Ishikawa (cell line): ENCODE measurements at regions not wholly inside any gene's neighbourhood (a gene's known extent, or its start where the extent isn't known, plus 50 kb on each side); places are given as distances from the start of the nearest gene placed in this dataset.

ENCODE experiments used
- CEBPB ChIP-seq: IDR thresholded peaks from 2 replicates; pipeline ENCODE4 v1.6.1; 2012
- CREB1 ChIP-seq: IDR thresholded peaks from 2 replicates; pipeline ENCODE4 v1.6.1; 2012; ENCODE audit warnings: low read depth
- EGR1 ChIP-seq: IDR thresholded peaks from 2 replicates; pipeline ENCODE4 v1.6.1; 2012
- EP300 ChIP-seq: IDR thresholded peaks from 2 replicates; pipeline ENCODE4 v1.6.1; 2012; ENCODE audit warnings: borderline replicate concordance
- FOXM1 ChIP-seq: IDR thresholded peaks from 2 replicates; pipeline ENCODE4 v1.6.1; 2012; ENCODE audit warnings: low read depth, borderline replicate concordance
- MAX ChIP-seq: IDR thresholded peaks from 2 replicates; pipeline ENCODE4 v1.6.1; 2012
- NFIC ChIP-seq: IDR thresholded peaks from 2 replicates; pipeline ENCODE4 v1.6.1; 2012
- RAD21 ChIP-seq: IDR thresholded peaks from 2 replicates; pipeline ENCODE4 v1.6.1; 2012; ENCODE audit warnings: low read depth
- REST ChIP-seq: IDR thresholded peaks from 2 replicates; pipeline ENCODE4 v1.6.1; 2012; ENCODE audit warnings: low read depth, mild to moderate bottlenecking
- TAF1 ChIP-seq: IDR thresholded peaks from 2 replicates; pipeline ENCODE4 v1.6.1; 2012; ENCODE audit warnings: low read depth, mild to moderate bottlenecking
- TCF12 ChIP-seq: IDR thresholded peaks from 2 replicates; pipeline ENCODE4 v1.6.1; 2012; ENCODE audit warnings: low read depth
- TEAD4 ChIP-seq: IDR thresholded peaks from 2 replicates; pipeline ENCODE4 v1.6.1; 2012
- USF1 ChIP-seq: IDR thresholded peaks from 2 replicates; pipeline ENCODE4 v1.6.1; 2012
- YY1 ChIP-seq: IDR thresholded peaks from 2 replicates; pipeline ENCODE4 v1.6.1; 2012; ENCODE audit warnings: low read depth
- ZBTB7A ChIP-seq: IDR thresholded peaks from 2 replicates; pipeline ENCODE4 v1.6.1; 2012; ENCODE audit warnings: low read depth

GRCh38 chr20:60553095-60553494 lies 594.9 kb downstream of the CDH26 start:
- TF ChIP-seq EGR1 (no peak), MAX (no peak), CEBPB (no peak)

- no peak for TF ChIP-seq EGR1
- TF ChIP-seq USF1 = no peak
- no peak for TF ChIP-seq REST
- no peak for TF ChIP-seq CEBPB
- no peak for TF ChIP-seq CREB1
- TF ChIP-seq TAF1 = no peak
- no peak for TF ChIP-seq TCF12
- no peak for TF ChIP-seq RAD21
- no peak for TF ChIP-seq YY1
- no peak for TF ChIP-seq EP300
- TF ChIP-seq ZBTB7A = no peak
- TF ChIP-seq TEAD4 = no peak
- TF ChIP-seq NFIC = no peak
These were observed 600.3 kb downstream of the CDH26 start for GRCh38 chr20:60558486-60558885.

- TF ChIP-seq CEBPB (no peak), EGR1 (no peak), RAD21 (no peak), TEAD4 (no peak), TAF1 (no peak), ZBTB7A (no peak), TCF12 (no peak)
These were observed 601.2 kb downstream of the CDH26 start for GRCh38 chr20:60559462-60559861.

GRCh38 chr20:60561052-60561451 lies 602.8 kb downstream of the CDH26 start:
- TF ChIP-seq YY1 (no peak), CREB1 (no peak), RAD21 (no peak), FOXM1 (no peak), ZBTB7A (no peak), REST (no peak), CEBPB (no peak), TAF1 (no peak), NFIC (no peak), EGR1 (no peak), TCF12 (no peak), MAX (no peak)

- no peak for TF ChIP-seq ZBTB7A
- no peak for TF ChIP-seq YY1
These were observed 606.9 kb downstream of the CDH26 start for GRCh38 chr20:60565083-60565482.

GRCh38 chr20:60565551-60565950 lies 607.3 kb downstream of the CDH26 start:
- no peak for TF ChIP-seq FOXM1
- no peak for TF ChIP-seq EP300
- TF ChIP-seq NFIC = no peak
- no peak for TF ChIP-seq USF1
- TF ChIP-seq REST = no peak
- TF ChIP-seq ZBTB7A = no peak
